ENCODE measurements at regions not wholly inside any gene's neighbourhood (a gene's known extent, or its start where the extent isn't known, plus 50 kb on each side); places are given as distances from the start of the nearest gene placed in this dataset.

- Histone ChIP-seq H3K36me3 (ENCODE audit: control insufficient read depth in 1 of 2, insufficient read depth in 2 of 2, low read length in 2 of 2) (no peaks in the 10 kb centered on the region), H2AK5ac (ENCODE audit: low read length) (no peak overlapping the region), H3K9ac (ENCODE audit: low read length) (no peak overlapping the region), H3K27me3 (ENCODE audit: insufficient read depth, low read length) (no peaks in the 10 kb centered on the region), H3K4ac (ENCODE audit: low read depth, low read length) (no peak overlapping the region), H3K4me1 (ENCODE audit: control insufficient read depth in 1 of 2, insufficient read depth in 2 of 2, low read length in 2 of 2) (no peaks in the 10 kb centered on the region), H3K79me2 (ENCODE audit: control insufficient read depth, insufficient read depth, low read length, poor library complexity) (no peaks in the 10 kb centered on the region), H4K12ac (ENCODE audit: low read depth, low read length) (no peak overlapping the region), H2BK5ac (ENCODE audit: low read depth, low read length, poor library complexity) (no peak overlapping the region), H3K18ac (ENCODE audit: low read length) (no peak overlapping the region), H4K91ac (ENCODE audit: low read depth, low read length) (no peak overlapping the region), H3K9me3 (ENCODE audit: insufficient read depth, low read depth, low read length) (no peaks in the 10 kb centered on the region), H4K8ac (ENCODE audit: low read depth, low read length) (no peak overlapping the region), H3K79me1 (ENCODE audit: low read length) (no peaks in the 10 kb centered on the region), H3K14ac (ENCODE audit: low read length) (no peak overlapping the region), H3K23ac (ENCODE audit: low read length) (no peak overlapping the region), H2BK12ac (ENCODE audit: low read length) (peak overlapping the region; percentile 64), H2AFZ (ENCODE audit: insufficient read depth, low read length, poor library complexity) (no peak overlapping the region), H3K4me3 (ENCODE audit: low read depth, low read length) (no peak overlapping the region), H3K4me2 (ENCODE audit: low read length) (no peak overlapping the region), H2BK120ac (ENCODE audit: insufficient read depth, low read length, poor library complexity) (no peak overlapping the region), H3K27ac (ENCODE audit: low read depth, low read length) (no peak overlapping the region)
- DNase-seq, result no peak
- no CpG with 5 or more reads among the region's 1 CpG for WGBS (ENCODE audit: extremely low coverage, insufficient coverage, insufficient read length)
These were observed 298.3 kb upstream of the DACH1 start for GRCh38 chr13:72165276-72165675.

- Histone ChIP-seq H2BK5ac (ENCODE audit: low read depth, low read length, poor library complexity) (no peak overlapping the region), H3K4me3 (ENCODE audit: low read depth, low read length) (no peak overlapping the region), H2AK5ac (ENCODE audit: low read length) (no peak overlapping the region), H3K79me2 (ENCODE audit: control insufficient read depth, insufficient read depth, low read length, poor library complexity) (no peaks in the 10 kb centered on the region), H4K8ac (ENCODE audit: low read depth, low read length) (no peak overlapping the region), H3K9me3 (ENCODE audit: insufficient read depth, low read depth, low read length) (no peaks in the 10 kb centered on the region), H3K36me3 (ENCODE audit: control insufficient read depth in 1 of 2, insufficient read depth in 2 of 2, low read length in 2 of 2) (no peaks in the 10 kb centered on the region), H3K14ac (ENCODE audit: low read length) (no peak overlapping the region), H3K4ac (ENCODE audit: low read depth, low read length) (no peak overlapping the region), H2BK120ac (ENCODE audit: insufficient read depth, low read length, poor library complexity) (no peak overlapping the region), H3K23ac (ENCODE audit: low read length) (no peak overlapping the region), H3K4me2 (ENCODE audit: low read length) (no peak overlapping the region), H3K27ac (ENCODE audit: low read depth, low read length) (no peak overlapping the region), H4K91ac (ENCODE audit: low read depth, low read length) (no peak overlapping the region), H2BK12ac (ENCODE audit: low read length) (no peak overlapping the region), H4K12ac (ENCODE audit: low read depth, low read length) (no peak overlapping the region), H3K9ac (ENCODE audit: low read length) (no peak overlapping the region), H3K27me3 (ENCODE audit: insufficient read depth, low read length) (no peaks in the 10 kb centered on the region), H3K18ac (ENCODE audit: low read length) (no peak overlapping the region), H3K4me1 (ENCODE audit: control insufficient read depth in 1 of 2, insufficient read depth in 2 of 2, low read length in 2 of 2) (no peaks in the 10 kb centered on the region), H2AFZ (ENCODE audit: insufficient read depth, low read length, poor library complexity) (no peak overlapping the region), H3K79me1 (ENCODE audit: low read length) (no peaks in the 10 kb centered on the region)
- WGBS (ENCODE audit: extremely low coverage, insufficient coverage, insufficient read length), result no CpG with 5 or more reads among the region's 1 CpG
- no peak for DNase-seq
These were observed 297.8 kb upstream of the DACH1 start for GRCh38 chr13:72164811-72165210.

GRCh38 chr13:72163678-72164077 lies 296.7 kb upstream of the DACH1 start:
- H3K14ac ChIP-seq (ENCODE audit: low read length), result no peak overlapping the region
- H3K9me3 ChIP-seq (ENCODE audit: insufficient read depth, low read depth, low read length), result no peaks in the 10 kb centered on the region
- H2AFZ ChIP-seq (ENCODE audit: insufficient read depth, low read length, poor library complexity), result no peak overlapping the region
- H2BK5ac ChIP-seq (ENCODE audit: low read depth, low read length, poor library complexity), result no peak overlapping the region
- no peak overlapping the region for H3K23ac ChIP-seq (ENCODE audit: low read length)
- H2AK5ac ChIP-seq (ENCODE audit: low read length), result no peak overlapping the region
- H3K4ac ChIP-seq (ENCODE audit: low read depth, low read length), result no peak overlapping the region
- no peaks in the 10 kb centered on the region for H3K4me1 ChIP-seq (ENCODE audit: control insufficient read depth in 1 of 2, insufficient read depth in 2 of 2, low read length in 2 of 2)
- H4K91ac ChIP-seq (ENCODE audit: low read depth, low read length), result no peak overlapping the region
- no CpG with 5 or more reads among the region's 4 CpGs for WGBS (ENCODE audit: extremely low coverage, insufficient coverage, insufficient read length)
- H2BK12ac ChIP-seq (ENCODE audit: low read length), result no peak overlapping the region
- no peak overlapping the region for H3K27ac ChIP-seq (ENCODE audit: low read depth, low read length)
- no peak overlapping the region for H3K4me2 ChIP-seq (ENCODE audit: low read length)
- H4K12ac ChIP-seq (ENCODE audit: low read depth, low read length), result no peak overlapping the region
- DNase-seq, result no peak
- H2BK120ac ChIP-seq (ENCODE audit: insufficient read depth, low read length, poor library complexity), result no peak overlapping the region
- no peaks in the 10 kb centered on the region for H3K36me3 ChIP-seq (ENCODE audit: control insufficient read depth in 1 of 2, insufficient read depth in 2 of 2, low read length in 2 of 2)
- no peak overlapping the region for H3K18ac ChIP-seq (ENCODE audit: low read length)
- no peaks in the 10 kb centered on the region for H3K79me1 ChIP-seq (ENCODE audit: low read length)
- no peak overlapping the region for H4K8ac ChIP-seq (ENCODE audit: low read depth, low read length)
- no peak overlapping the region for H3K4me3 ChIP-seq (ENCODE audit: low read depth, low read length)
- no peaks in the 10 kb centered on the region for H3K79me2 ChIP-seq (ENCODE audit: control insufficient read depth, insufficient read depth, low read length, poor library complexity)
- no peak overlapping the region for H3K9ac ChIP-seq (ENCODE audit: low read length)
- no peaks in the 10 kb centered on the region for H3K27me3 ChIP-seq (ENCODE audit: insufficient read depth, low read length)

GRCh38 chr13:72160977-72161376 lies 294.0 kb upstream of the DACH1 start:
- no peak overlapping the region for H3K4me3 ChIP-seq (ENCODE audit: low read depth, low read length)
- H2BK12ac ChIP-seq (ENCODE audit: low read length), result no peak overlapping the region
- no peaks in the 10 kb centered on the region for H3K79me1 ChIP-seq (ENCODE audit: low read length)
- H3K14ac ChIP-seq (ENCODE audit: low read length), result no peak overlapping the region
- no peak overlapping the region for H2BK120ac ChIP-seq (ENCODE audit: insufficient read depth, low read length, poor library complexity)
- no peak overlapping the region for H4K12ac ChIP-seq (ENCODE audit: low read depth, low read length)
- no peak overlapping the region for H4K91ac ChIP-seq (ENCODE audit: low read depth, low read length)
- no peak overlapping the region for H3K27ac ChIP-seq (ENCODE audit: low read depth, low read length)
- H3K36me3 ChIP-seq (ENCODE audit: control insufficient read depth in 1 of 2, insufficient read depth in 2 of 2, low read length in 2 of 2), result no peaks in the 10 kb centered on the region
- H4K8ac ChIP-seq (ENCODE audit: low read depth, low read length), result no peak overlapping the region
- no peak overlapping the region for H2AK5ac ChIP-seq (ENCODE audit: low read length)
- H2AFZ ChIP-seq (ENCODE audit: insufficient read depth, low read length, poor library complexity), result no peak overlapping the region
- no peaks in the 10 kb centered on the region for H3K9me3 ChIP-seq (ENCODE audit: insufficient read depth, low read depth, low read length)
- no peaks in the 10 kb centered on the region for H3K27me3 ChIP-seq (ENCODE audit: insufficient read depth, low read length)
- no peaks in the 10 kb centered on the region for H3K4me1 ChIP-seq (ENCODE audit: control insufficient read depth in 1 of 2, insufficient read depth in 2 of 2, low read length in 2 of 2)
- H3K23ac ChIP-seq (ENCODE audit: low read length), result no peak overlapping the region
- no peak overlapping the region for H3K18ac ChIP-seq (ENCODE audit: low read length)
- H2BK5ac ChIP-seq (ENCODE audit: low read depth, low read length, poor library complexity), result no peak overlapping the region
- no peak for DNase-seq
- H3K79me2 ChIP-seq (ENCODE audit: control insufficient read depth, insufficient read depth, low read length, poor library complexity), result no peaks in the 10 kb centered on the region
- H3K4ac ChIP-seq (ENCODE audit: low read depth, low read length), result no peak overlapping the region
- WGBS (ENCODE audit: extremely low coverage, insufficient coverage, insufficient read length), result no CpG with 5 or more reads among the region's 5 CpGs
- no peak overlapping the region for H3K4me2 ChIP-seq (ENCODE audit: low read length)
- H3K9ac ChIP-seq (ENCODE audit: low read length), result no peak overlapping the region

- Histone ChIP-seq H3K18ac (ENCODE audit: low read length) (no peak overlapping the region), H4K8ac (ENCODE audit: low read depth, low read length) (no peak overlapping the region), H3K9me3 (ENCODE audit: insufficient read depth, low read depth, low read length) (no peaks in the 10 kb centered on the region), H3K4me1 (ENCODE audit: control insufficient read depth in 1 of 2, insufficient read depth in 2 of 2, low read length in 2 of 2) (no peaks in the 10 kb centered on the region), H3K9ac (ENCODE audit: low read length) (no peak overlapping the region), H3K27ac (ENCODE audit: low read depth, low read length) (no peak overlapping the region), H3K4me3 (ENCODE audit: low read depth, low read length) (no peak overlapping the region), H3K27me3 (ENCODE audit: insufficient read depth, low read length) (no peaks in the 10 kb centered on the region), H4K91ac (ENCODE audit: low read depth, low read length) (no peak overlapping the region), H4K12ac (ENCODE audit: low read depth, low read length) (no peak overlapping the region), H3K79me2 (ENCODE audit: control insufficient read depth, insufficient read depth, low read length, poor library complexity) (no peaks in the 10 kb centered on the region), H3K14ac (ENCODE audit: low read length) (no peak overlapping the region), H2AFZ (ENCODE audit: insufficient read depth, low read length, poor library complexity) (no peak overlapping the region), H3K4me2 (ENCODE audit: low read length) (no peak overlapping the region), H3K4ac (ENCODE audit: low read depth, low read length) (no peak overlapping the region), H2BK12ac (ENCODE audit: low read length) (no peak overlapping the region), H3K36me3 (ENCODE audit: control insufficient read depth in 1 of 2, insufficient read depth in 2 of 2, low read length in 2 of 2) (no peaks in the 10 kb centered on the region), H2BK5ac (ENCODE audit: low read depth, low read length, poor library complexity) (no peak overlapping the region), H3K23ac (ENCODE audit: low read length) (no peak overlapping the region), H2AK5ac (ENCODE audit: low read length) (no peak overlapping the region), H2BK120ac (ENCODE audit: insufficient read depth, low read length, poor library complexity) (no peak overlapping the region), H3K79me1 (ENCODE audit: low read length) (no peaks in the 10 kb centered on the region)
- DNase-seq, result no peak
These were observed 289.8 kb upstream of the DACH1 start for GRCh38 chr13:72156760-72157159.
